ENCODE measurements at regions not wholly inside any gene's neighbourhood (a gene's known extent, or its start where the extent isn't known, plus 50 kb on each side); places are given as distances from the start of the nearest gene placed in this dataset.

DNA sequence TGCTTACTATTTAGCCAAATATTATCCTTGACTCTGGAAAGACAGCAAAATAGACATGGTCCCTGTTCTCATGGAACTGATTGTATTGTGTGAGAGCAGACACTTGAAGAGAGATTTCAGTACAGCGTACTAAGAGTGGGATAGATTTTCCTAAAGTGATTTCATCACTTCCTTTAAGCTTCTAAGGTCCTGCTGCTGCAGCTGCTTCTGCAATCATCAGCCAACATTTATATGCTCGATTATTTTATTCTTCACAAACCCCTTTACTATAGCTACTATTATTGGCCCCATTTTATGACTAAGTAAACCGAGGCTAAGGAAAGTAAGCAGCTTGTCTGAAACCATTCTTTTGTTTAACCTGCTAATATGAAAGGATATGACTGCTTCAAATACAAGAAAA, 137.7 kb downstream of the SPATA31D1 start:
- Histone ChIP-seq H3K4me2 (ENCODE audit: low read length) (no peak overlapping the region), H3K27me3 (ENCODE audit: insufficient read depth, low read depth, low read length) (no peaks in the 10 kb centered on the region), H3K9me3 (ENCODE audit: low read length) (no peaks in the 10 kb centered on the region), H3K36me3 (ENCODE audit: insufficient read depth, low read length) (no peaks in the 10 kb centered on the region), H3K79me2 (replicated peaks; ENCODE audit: insufficient read depth, low read length) (no peaks in the 10 kb centered on the region), H3F3A (ENCODE audit: insufficient read depth, low read length, poor library complexity, severe bottlenecking) (no peaks in the 10 kb centered on the region), H3K4me3 (ENCODE audit: low read length) (no peak overlapping the region), H4K20me1 (ENCODE audit: insufficient read depth) (no peaks in the 10 kb centered on the region), H2AFZ (ENCODE audit: low read depth, low read length) (no peak overlapping the region), H3K9me2 (ENCODE audit: insufficient read depth, low read length) (no peaks in the 10 kb centered on the region), H3K9ac (ENCODE audit: low read length) (no peak overlapping the region), H3K27ac (ENCODE audit: low read length) (no peak overlapping the region)
- TF ChIP-seq POLR2AphosphoS5 (IDR thresholded peaks at IDR 0.05) (no peak), SMC3 (conservative IDR thresholded peaks at IDR 0.05; ENCODE audit: poor library complexity) (no peak), TAF1 (IDR thresholded peaks at IDR 0.05; ENCODE audit: low read depth) (no peak), EP300 (conservative IDR thresholded peaks at IDR 0.05; ENCODE audit: poor library complexity, severe bottlenecking) (no peak), RAD21 (conservative IDR thresholded peaks at IDR 0.05) (no peak), EZH2 (IDR thresholded peaks at IDR 0.05; ENCODE audit: borderline replicate concordance, insufficient read depth, low read length, poor library complexity, severe bottlenecking) (no peak), MXI1 (conservative IDR thresholded peaks at IDR 0.05; ENCODE audit: poor library complexity, severe bottlenecking) (no peak)
- TF ChIP-seq, protein P1, sequence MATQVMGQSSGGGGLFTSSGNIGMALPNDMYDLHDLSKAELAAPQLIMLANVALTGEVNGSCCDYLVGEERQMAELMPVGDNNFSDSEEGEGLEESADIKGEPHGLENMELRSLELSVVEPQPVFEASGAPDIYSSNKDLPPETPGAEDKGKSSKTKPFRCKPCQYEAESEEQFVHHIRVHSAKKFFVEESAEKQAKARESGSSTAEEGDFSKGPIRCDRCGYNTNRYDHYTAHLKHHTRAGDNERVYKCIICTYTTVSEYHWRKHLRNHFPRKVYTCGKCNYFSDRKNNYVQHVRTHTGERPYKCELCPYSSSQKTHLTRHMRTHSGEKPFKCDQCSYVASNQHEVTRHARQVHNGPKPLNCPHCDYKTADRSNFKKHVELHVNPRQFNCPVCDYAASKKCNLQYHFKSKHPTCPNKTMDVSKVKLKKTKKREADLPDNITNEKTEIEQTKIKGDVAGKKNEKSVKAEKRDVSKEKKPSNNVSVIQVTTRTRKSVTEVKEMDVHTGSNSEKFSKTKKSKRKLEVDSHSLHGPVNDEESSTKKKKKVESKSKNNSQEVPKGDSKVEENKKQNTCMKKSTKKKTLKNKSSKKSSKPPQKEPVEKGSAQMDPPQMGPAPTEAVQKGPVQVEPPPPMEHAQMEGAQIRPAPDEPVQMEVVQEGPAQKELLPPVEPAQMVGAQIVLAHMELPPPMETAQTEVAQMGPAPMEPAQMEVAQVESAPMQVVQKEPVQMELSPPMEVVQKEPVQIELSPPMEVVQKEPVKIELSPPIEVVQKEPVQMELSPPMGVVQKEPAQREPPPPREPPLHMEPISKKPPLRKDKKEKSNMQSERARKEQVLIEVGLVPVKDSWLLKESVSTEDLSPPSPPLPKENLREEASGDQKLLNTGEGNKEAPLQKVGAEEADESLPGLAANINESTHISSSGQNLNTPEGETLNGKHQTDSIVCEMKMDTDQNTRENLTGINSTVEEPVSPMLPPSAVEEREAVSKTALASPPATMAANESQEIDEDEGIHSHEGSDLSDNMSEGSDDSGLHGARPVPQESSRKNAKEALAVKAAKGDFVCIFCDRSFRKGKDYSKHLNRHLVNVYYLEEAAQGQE (IDR thresholded peaks at IDR 0.05; ENCODE audit: borderline replicate concordance): no peak
- TF ChIP-seq, protein P2, sequence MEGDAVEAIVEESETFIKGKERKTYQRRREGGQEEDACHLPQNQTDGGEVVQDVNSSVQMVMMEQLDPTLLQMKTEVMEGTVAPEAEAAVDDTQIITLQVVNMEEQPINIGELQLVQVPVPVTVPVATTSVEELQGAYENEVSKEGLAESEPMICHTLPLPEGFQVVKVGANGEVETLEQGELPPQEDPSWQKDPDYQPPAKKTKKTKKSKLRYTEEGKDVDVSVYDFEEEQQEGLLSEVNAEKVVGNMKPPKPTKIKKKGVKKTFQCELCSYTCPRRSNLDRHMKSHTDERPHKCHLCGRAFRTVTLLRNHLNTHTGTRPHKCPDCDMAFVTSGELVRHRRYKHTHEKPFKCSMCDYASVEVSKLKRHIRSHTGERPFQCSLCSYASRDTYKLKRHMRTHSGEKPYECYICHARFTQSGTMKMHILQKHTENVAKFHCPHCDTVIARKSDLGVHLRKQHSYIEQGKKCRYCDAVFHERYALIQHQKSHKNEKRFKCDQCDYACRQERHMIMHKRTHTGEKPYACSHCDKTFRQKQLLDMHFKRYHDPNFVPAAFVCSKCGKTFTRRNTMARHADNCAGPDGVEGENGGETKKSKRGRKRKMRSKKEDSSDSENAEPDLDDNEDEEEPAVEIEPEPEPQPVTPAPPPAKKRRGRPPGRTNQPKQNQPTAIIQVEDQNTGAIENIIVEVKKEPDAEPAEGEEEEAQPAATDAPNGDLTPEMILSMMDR (IDR thresholded peaks at IDR 0.05; ENCODE audit: poor library complexity, severe bottlenecking): no peak

DNA sequence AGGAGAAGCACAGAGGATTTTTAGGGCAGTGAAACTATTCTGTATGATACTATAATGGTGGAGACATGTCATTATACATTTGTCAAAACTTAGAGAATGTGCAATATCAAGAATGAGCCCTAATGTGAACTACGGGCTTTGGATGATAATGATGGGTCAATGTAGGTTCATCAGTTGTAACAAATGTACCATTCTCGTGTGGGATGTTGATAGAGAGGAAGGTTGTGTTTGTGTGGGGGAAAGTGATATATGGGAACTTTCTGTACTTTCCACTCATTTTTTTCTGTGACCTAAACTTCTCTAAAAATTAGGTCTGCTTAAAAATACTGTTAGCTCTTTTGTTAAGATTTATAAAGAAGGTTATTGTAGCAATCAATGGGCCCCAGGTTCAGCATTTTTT, 138.9 kb downstream of the SPATA31D1 start:
- Histone ChIP-seq H3K4me3 (ENCODE audit: low read length) (no peak overlapping the region), H3K27me3 (ENCODE audit: insufficient read depth, low read depth, low read length) (no peaks in the 10 kb centered on the region), H4K20me1 (ENCODE audit: insufficient read depth) (no peaks in the 10 kb centered on the region), H2AFZ (ENCODE audit: low read depth, low read length) (no peak overlapping the region), H3K9me3 (ENCODE audit: low read length) (no peaks in the 10 kb centered on the region), H3K4me2 (ENCODE audit: low read length) (no peak overlapping the region), H3K9ac (ENCODE audit: low read length) (no peak overlapping the region), H3K36me3 (ENCODE audit: insufficient read depth, low read length) (no peaks in the 10 kb centered on the region), H3K27ac (ENCODE audit: low read length) (no peak overlapping the region), H3K79me2 (replicated peaks; ENCODE audit: insufficient read depth, low read length) (no peaks in the 10 kb centered on the region), H3F3A (ENCODE audit: insufficient read depth, low read length, poor library complexity, severe bottlenecking) (no peaks in the 10 kb centered on the region), H3K9me2 (ENCODE audit: insufficient read depth, low read length) (no peaks in the 10 kb centered on the region)
- TF ChIP-seq POLR2AphosphoS5 (IDR thresholded peaks at IDR 0.05): no peak
- no peak for TF ChIP-seq TAF1 (IDR thresholded peaks at IDR 0.05; ENCODE audit: low read depth)
- no peak for TF ChIP-seq RAD21 (conservative IDR thresholded peaks at IDR 0.05)
- TF ChIP-seq, protein P2 (IDR thresholded peaks at IDR 0.05; ENCODE audit: poor library complexity, severe bottlenecking): no peak
- TF ChIP-seq, protein P1 (IDR thresholded peaks at IDR 0.05; ENCODE audit: borderline replicate concordance): no peak
- TF ChIP-seq MXI1 (conservative IDR thresholded peaks at IDR 0.05; ENCODE audit: poor library complexity, severe bottlenecking): no peak
